ENCODE measurements at regions not wholly inside any gene's neighbourhood (a gene's known extent, or its start where the extent isn't known, plus 50 kb on each side); places are given as distances from the start of the nearest gene placed in this dataset.

GRCh38 chr1:245070836-245071615 is 83.8 kb upstream of the KIF26B start:
- TF ChIP-seq, protein P1, sequence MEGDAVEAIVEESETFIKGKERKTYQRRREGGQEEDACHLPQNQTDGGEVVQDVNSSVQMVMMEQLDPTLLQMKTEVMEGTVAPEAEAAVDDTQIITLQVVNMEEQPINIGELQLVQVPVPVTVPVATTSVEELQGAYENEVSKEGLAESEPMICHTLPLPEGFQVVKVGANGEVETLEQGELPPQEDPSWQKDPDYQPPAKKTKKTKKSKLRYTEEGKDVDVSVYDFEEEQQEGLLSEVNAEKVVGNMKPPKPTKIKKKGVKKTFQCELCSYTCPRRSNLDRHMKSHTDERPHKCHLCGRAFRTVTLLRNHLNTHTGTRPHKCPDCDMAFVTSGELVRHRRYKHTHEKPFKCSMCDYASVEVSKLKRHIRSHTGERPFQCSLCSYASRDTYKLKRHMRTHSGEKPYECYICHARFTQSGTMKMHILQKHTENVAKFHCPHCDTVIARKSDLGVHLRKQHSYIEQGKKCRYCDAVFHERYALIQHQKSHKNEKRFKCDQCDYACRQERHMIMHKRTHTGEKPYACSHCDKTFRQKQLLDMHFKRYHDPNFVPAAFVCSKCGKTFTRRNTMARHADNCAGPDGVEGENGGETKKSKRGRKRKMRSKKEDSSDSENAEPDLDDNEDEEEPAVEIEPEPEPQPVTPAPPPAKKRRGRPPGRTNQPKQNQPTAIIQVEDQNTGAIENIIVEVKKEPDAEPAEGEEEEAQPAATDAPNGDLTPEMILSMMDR (IDR thresholded peaks at IDR 0.05): no peak
- TF ChIP-seq USF2 (CRISPR knock-in tag; IDR thresholded peaks at IDR 0.05) (no peak), FOXK1 (CRISPR knock-in tag; IDR thresholded peaks at IDR 0.05) (no peak), ZNF138 (CRISPR knock-in tag; conservative IDR thresholded peaks at IDR 0.05) (no peak), ETV6 (CRISPR knock-in tag; IDR thresholded peaks at IDR 0.05) (no peak), NR1H2 (CRISPR knock-in tag; IDR thresholded peaks at IDR 0.05) (no peak), KAT7 (CRISPR knock-in tag; IDR thresholded peaks at IDR 0.05; ENCODE audit: borderline replicate concordance) (no peak), PREB (CRISPR knock-in tag; IDR thresholded peaks at IDR 0.05; ENCODE audit: borderline replicate concordance) (no peak), NR3C1 (CRISPR knock-in tag; conservative IDR thresholded peaks at IDR 0.05; ENCODE audit: low read depth) (no peak), MAX (CRISPR knock-in tag; IDR thresholded peaks at IDR 0.05) (no peak), SMAD3 (CRISPR knock-in tag; IDR thresholded peaks at IDR 0.05; ENCODE audit: borderline replicate concordance) (no peak)
- TF ChIP-seq, protein P2, sequence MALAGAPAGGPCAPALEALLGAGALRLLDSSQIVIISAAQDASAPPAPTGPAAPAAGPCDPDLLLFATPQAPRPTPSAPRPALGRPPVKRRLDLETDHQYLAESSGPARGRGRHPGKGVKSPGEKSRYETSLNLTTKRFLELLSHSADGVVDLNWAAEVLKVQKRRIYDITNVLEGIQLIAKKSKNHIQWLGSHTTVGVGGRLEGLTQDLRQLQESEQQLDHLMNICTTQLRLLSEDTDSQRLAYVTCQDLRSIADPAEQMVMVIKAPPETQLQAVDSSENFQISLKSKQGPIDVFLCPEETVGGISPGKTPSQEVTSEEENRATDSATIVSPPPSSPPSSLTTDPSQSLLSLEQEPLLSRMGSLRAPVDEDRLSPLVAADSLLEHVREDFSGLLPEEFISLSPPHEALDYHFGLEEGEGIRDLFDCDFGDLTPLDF (CRISPR knock-in tag; IDR thresholded peaks at IDR 0.05): no peak
